ENCODE measurements at regions not wholly inside any gene's neighbourhood (a gene's known extent, or its start where the extent isn't known, plus 50 kb on each side); places are given as distances from the start of the nearest gene placed in this dataset.

GRCh38 chr10:3679950-3680629 lies 104.9 kb downstream of the KLF6 start:
- no peak overlapping the region for H3K4me3 ChIP-seq (ENCODE audit: low read length in 2 of 2)
- no peaks in the 10 kb centered on the region for H3K27me3 ChIP-seq (ENCODE audit: control insufficient read depth in 2 of 2, insufficient read depth in 2 of 2, low read length in 2 of 2)
- H3K9ac ChIP-seq (ENCODE audit: low read depth in 1 of 2, low read length in 2 of 2), result no peak overlapping the region
- no peaks in the 10 kb centered on the region for H3K4me1 ChIP-seq (ENCODE audit: control insufficient read depth in 2 of 2, insufficient read depth in 2 of 2, low read length in 2 of 2)
- H3K27ac ChIP-seq (ENCODE audit: low read depth in 2 of 2, low read length in 2 of 2), result no peak overlapping the region
- no peaks in the 10 kb centered on the region for H3K36me3 ChIP-seq (ENCODE audit: control insufficient read depth in 2 of 2, insufficient read depth in 2 of 2, low read length in 2 of 2)
- H3K9me3 ChIP-seq (ENCODE audit: control insufficient read depth in 2 of 2, low read length in 2 of 2), result no peaks in the 10 kb centered on the region

- Histone ChIP-seq H3K27ac (ENCODE audit: low read depth in 2 of 2, low read length in 2 of 2) (no peak overlapping the region), H3K4me3 (ENCODE audit: low read length in 2 of 2) (no peak overlapping the region), H3K9me3 (ENCODE audit: control insufficient read depth in 2 of 2, low read length in 2 of 2) (no peaks in the 10 kb centered on the region), H3K4me1 (ENCODE audit: control insufficient read depth in 2 of 2, insufficient read depth in 2 of 2, low read length in 2 of 2) (no peaks in the 10 kb centered on the region), H3K9ac (ENCODE audit: low read depth in 1 of 2, low read length in 2 of 2) (no peak overlapping the region), H3K27me3 (ENCODE audit: control insufficient read depth in 2 of 2, insufficient read depth in 2 of 2, low read length in 2 of 2) (no peaks in the 10 kb centered on the region), H3K36me3 (ENCODE audit: control insufficient read depth in 2 of 2, insufficient read depth in 2 of 2, low read length in 2 of 2) (no peaks in the 10 kb centered on the region)
These were observed 106.3 kb downstream of the KLF6 start for GRCh38 chr10:3678629-3679227.

GRCh38 chr10:3676564-3676963 lies 108.4 kb downstream of the KLF6 start:
- no peak overlapping the region for H3K9ac ChIP-seq (ENCODE audit: low read depth in 1 of 2, low read length in 2 of 2)
- no peak overlapping the region for H3K27ac ChIP-seq (ENCODE audit: low read depth in 2 of 2, low read length in 2 of 2)
- H3K4me3 ChIP-seq (ENCODE audit: low read length in 2 of 2), result no peak overlapping the region
- H3K27me3 ChIP-seq (ENCODE audit: control insufficient read depth in 2 of 2, insufficient read depth in 2 of 2, low read length in 2 of 2), result no peaks in the 10 kb centered on the region
- no peaks in the 10 kb centered on the region for H3K4me1 ChIP-seq (ENCODE audit: control insufficient read depth in 2 of 2, insufficient read depth in 2 of 2, low read length in 2 of 2)
- H3K36me3 ChIP-seq (ENCODE audit: control insufficient read depth in 2 of 2, insufficient read depth in 2 of 2, low read length in 2 of 2), result no peaks in the 10 kb centered on the region
- no peaks in the 10 kb centered on the region for H3K9me3 ChIP-seq (ENCODE audit: control insufficient read depth in 2 of 2, low read length in 2 of 2)

- no peak overlapping the region for H3K4me3 ChIP-seq (ENCODE audit: low read length in 2 of 2)
These were observed 112.8 kb downstream of the KLF6 start for GRCh38 chr10:3672220-3672619.

GRCh38 chr10:3671386-3671955 lies 113.5 kb downstream of the KLF6 start:
- Histone ChIP-seq H3K4me1 (ENCODE audit: control insufficient read depth in 2 of 2, insufficient read depth in 2 of 2, low read length in 2 of 2) (no peaks in the 10 kb centered on the region), H3K27me3 (ENCODE audit: control insufficient read depth in 2 of 2, insufficient read depth in 2 of 2, low read length in 2 of 2) (no peaks in the 10 kb centered on the region), H3K27ac (ENCODE audit: low read depth in 2 of 2, low read length in 2 of 2) (no peak overlapping the region)

More at GRCh38 chr10:3672220-3672619, 112.8 kb downstream of the KLF6 start:
- H3K27ac ChIP-seq (ENCODE audit: low read depth in 2 of 2, low read length in 2 of 2), result no peak overlapping the region
- H3K36me3 ChIP-seq (ENCODE audit: control insufficient read depth in 2 of 2, insufficient read depth in 2 of 2, low read length in 2 of 2), result no peaks in the 10 kb centered on the region
- H3K27me3 ChIP-seq (ENCODE audit: control insufficient read depth in 2 of 2, insufficient read depth in 2 of 2, low read length in 2 of 2), result no peaks in the 10 kb centered on the region
- no peaks in the 10 kb centered on the region for H3K9me3 ChIP-seq (ENCODE audit: control insufficient read depth in 2 of 2, low read length in 2 of 2)
- H3K4me1 ChIP-seq (ENCODE audit: control insufficient read depth in 2 of 2, insufficient read depth in 2 of 2, low read length in 2 of 2), result no peaks in the 10 kb centered on the region
- no peak overlapping the region for H3K9ac ChIP-seq (ENCODE audit: low read depth in 1 of 2, low read length in 2 of 2)

GRCh38 chr10:3668966-3669330 lies 116.1 kb downstream of the KLF6 start:
- Histone ChIP-seq H3K9ac (ENCODE audit: low read depth in 1 of 2, low read length in 2 of 2) (no peak overlapping the region), H3K27ac (ENCODE audit: low read depth in 2 of 2, low read length in 2 of 2) (peak overlapping the region in 1 of 2 donors; percentile 54), H3K4me3 (ENCODE audit: low read length in 2 of 2) (peak overlapping the region in 1 of 2 donors; percentile 65), H3K27me3 (ENCODE audit: control insufficient read depth in 2 of 2, insufficient read depth in 2 of 2, low read length in 2 of 2) (peaks cover 0 to 2% of the 10 kb centered on the region in 2 donors), H3K36me3 (ENCODE audit: control insufficient read depth in 2 of 2, insufficient read depth in 2 of 2, low read length in 2 of 2) (no peaks in the 10 kb centered on the region), H3K9me3 (ENCODE audit: control insufficient read depth in 2 of 2, low read length in 2 of 2) (no peaks in the 10 kb centered on the region), H3K4me1 (ENCODE audit: control insufficient read depth in 2 of 2, insufficient read depth in 2 of 2, low read length in 2 of 2) (no peaks in the 10 kb centered on the region)

More at GRCh38 chr10:3671386-3671955, 113.5 kb downstream of the KLF6 start:
- no peaks in the 10 kb centered on the region for H3K36me3 ChIP-seq (ENCODE audit: control insufficient read depth in 2 of 2, insufficient read depth in 2 of 2, low read length in 2 of 2)
- no peaks in the 10 kb centered on the region for H3K9me3 ChIP-seq (ENCODE audit: control insufficient read depth in 2 of 2, low read length in 2 of 2)
- no peak overlapping the region for H3K9ac ChIP-seq (ENCODE audit: low read depth in 1 of 2, low read length in 2 of 2)
- no peak overlapping the region for H3K4me3 ChIP-seq (ENCODE audit: low read length in 2 of 2)

GRCh38 chr10:3668276-3668965 lies 116.6 kb downstream of the KLF6 start:
- H3K27me3 ChIP-seq (ENCODE audit: control insufficient read depth in 2 of 2, insufficient read depth in 2 of 2, low read length in 2 of 2), result peaks cover 0 to 2% of the 10 kb centered on the region in 2 donors
- no peaks in the 10 kb centered on the region for H3K9me3 ChIP-seq (ENCODE audit: control insufficient read depth in 2 of 2, low read length in 2 of 2)
- peak overlapping the region in 1 of 2 donors; percentile 54 for H3K27ac ChIP-seq (ENCODE audit: low read depth in 2 of 2, low read length in 2 of 2)
- no peaks in the 10 kb centered on the region for H3K36me3 ChIP-seq (ENCODE audit: control insufficient read depth in 2 of 2, insufficient read depth in 2 of 2, low read length in 2 of 2)
- peak overlapping the region in 1 of 2 donors; percentile 49 for H3K9ac ChIP-seq (ENCODE audit: low read depth in 1 of 2, low read length in 2 of 2)
- peak overlapping the region in 1 of 2 donors; percentile 65 for H3K4me3 ChIP-seq (ENCODE audit: low read length in 2 of 2)
- no peaks in the 10 kb centered on the region for H3K4me1 ChIP-seq (ENCODE audit: control insufficient read depth in 2 of 2, insufficient read depth in 2 of 2, low read length in 2 of 2)

- H3K4me1 ChIP-seq (ENCODE audit: control insufficient read depth in 2 of 2, insufficient read depth in 2 of 2, low read length in 2 of 2), result no peaks in the 10 kb centered on the region
- H3K36me3 ChIP-seq (ENCODE audit: control insufficient read depth in 2 of 2, insufficient read depth in 2 of 2, low read length in 2 of 2), result no peaks in the 10 kb centered on the region
- H3K4me3 ChIP-seq (ENCODE audit: low read length in 2 of 2), result no peak overlapping the region
- H3K9me3 ChIP-seq (ENCODE audit: control insufficient read depth in 2 of 2, low read length in 2 of 2), result no peaks in the 10 kb centered on the region
- H3K27ac ChIP-seq (ENCODE audit: low read depth in 2 of 2, low read length in 2 of 2), result no peak overlapping the region
- peaks cover 0 to 2% of the 10 kb centered on the region in 2 donors for H3K27me3 ChIP-seq (ENCODE audit: control insufficient read depth in 2 of 2, insufficient read depth in 2 of 2, low read length in 2 of 2)
- no peak overlapping the region for H3K9ac ChIP-seq (ENCODE audit: low read depth in 1 of 2, low read length in 2 of 2)
These were observed 118.3 kb downstream of the KLF6 start for GRCh38 chr10:3666525-3667302.

- H3K4me1 ChIP-seq (ENCODE audit: control insufficient read depth in 2 of 2, insufficient read depth in 2 of 2, low read length in 2 of 2), result no peaks in the 10 kb centered on the region
- no peaks in the 10 kb centered on the region for H3K9me3 ChIP-seq (ENCODE audit: control insufficient read depth in 2 of 2, low read length in 2 of 2)
- H3K36me3 ChIP-seq (ENCODE audit: control insufficient read depth in 2 of 2, insufficient read depth in 2 of 2, low read length in 2 of 2), result no peaks in the 10 kb centered on the region
- H3K4me3 ChIP-seq (ENCODE audit: low read length in 2 of 2), result no peak overlapping the region
- no peak overlapping the region for H3K27ac ChIP-seq (ENCODE audit: low read depth in 2 of 2, low read length in 2 of 2)
- no peak overlapping the region for H3K9ac ChIP-seq (ENCODE audit: low read depth in 1 of 2, low read length in 2 of 2)
- peaks cover 0 to 2% of the 10 kb centered on the region in 2 donors for H3K27me3 ChIP-seq (ENCODE audit: control insufficient read depth in 2 of 2, insufficient read depth in 2 of 2, low read length in 2 of 2)
These were observed 119.6 kb downstream of the KLF6 start for GRCh38 chr10:3665316-3665908.
